ENCODE measurements at regions not wholly inside any gene's neighbourhood (a gene's known extent, or its start where the extent isn't known, plus 50 kb on each side); places are given as distances from the start of the nearest gene placed in this dataset.

DNA sequence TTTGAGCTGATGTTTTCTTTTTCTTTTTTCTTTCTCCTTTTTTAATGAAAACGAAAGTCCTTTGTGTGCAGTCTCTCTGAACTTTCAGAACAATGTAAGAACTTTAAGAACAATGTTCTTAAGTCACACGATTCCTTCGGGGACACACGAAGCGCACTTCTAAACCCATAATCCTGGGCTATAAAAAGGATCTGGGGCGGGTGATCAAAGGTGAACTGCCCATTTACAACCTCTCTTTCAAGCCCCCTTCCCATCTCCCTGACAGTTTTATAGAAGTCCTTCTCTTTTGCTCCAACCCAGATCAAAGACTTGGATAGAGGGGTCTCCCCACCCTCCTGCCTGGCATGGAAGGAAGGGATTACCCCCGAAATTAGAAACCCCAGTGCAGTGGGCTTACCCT lies 126.8 kb downstream of the BDH1 start:
- Histone ChIP-seq H3T11ph (ENCODE audit: low read length) (no peak overlapping the region), H2BK15ac (ENCODE audit: low read depth, low read length) (no peak overlapping the region), H3K4me2 (ENCODE audit: insufficient read depth, insufficient read length, low read length) (no peak overlapping the region), H3K23ac (ENCODE audit: insufficient read length, low read depth, low read length) (no peak overlapping the region), H3K9ac (ENCODE audit: extremely low read depth, insufficient read length, low read length) (no peak overlapping the region), H3K9me3 (ENCODE audit: control insufficient read depth, low read depth, low read length) (no peaks in the 10 kb centered on the region), H4K91ac (ENCODE audit: insufficient read length, low read depth, low read length) (no peak overlapping the region), H2BK5ac (ENCODE audit: insufficient read length, low read length) (no peak overlapping the region), H3K79me2 (ENCODE audit: insufficient read depth, low read length) (no peaks in the 10 kb centered on the region), H3K79me1 (ENCODE audit: insufficient read depth, low read depth, low read length, poor library complexity, severe bottlenecking) (no peaks in the 10 kb centered on the region), H4K8ac (replicated peaks; ENCODE audit: insufficient read length, low read depth, low read length) (no peak overlapping the region), H3K23me2 (ENCODE audit: insufficient read length, low read depth, low read length, poor library complexity, severe bottlenecking) (no peaks in the 10 kb centered on the region), H2AK5ac (ENCODE audit: insufficient read length, low read length) (no peak overlapping the region), H3K4ac (ENCODE audit: low read depth, low read length) (no peak overlapping the region), H3K27me3 (ENCODE audit: insufficient read depth, low read length) (no peaks in the 10 kb centered on the region), H2BK20ac (ENCODE audit: low read depth, low read length, poor library complexity, severe bottlenecking) (no peak overlapping the region), H3K56ac (ENCODE audit: insufficient read length, low read depth, low read length) (no peak overlapping the region), H3K27ac (ENCODE audit: insufficient read length, low read depth, low read length) (no peak overlapping the region), H4K5ac (ENCODE audit: insufficient read length, low read depth, low read length) (no peak overlapping the region), H3K14ac (ENCODE audit: insufficient read depth, low read length) (no peak overlapping the region), H3K4me1 (ENCODE audit: insufficient read depth, low read length) (no peaks in the 10 kb centered on the region), H3K18ac (ENCODE audit: insufficient read length, low read depth, low read length) (no peak overlapping the region), H2BK120ac (ENCODE audit: low read depth, low read length, poor library complexity, severe bottlenecking) (no peak overlapping the region), H2BK12ac (ENCODE audit: insufficient read length, low read depth, low read length) (no peak overlapping the region), H2AFZ (ENCODE audit: low read length) (no peak overlapping the region), H4K20me1 (ENCODE audit: control insufficient read depth, insufficient read depth, insufficient read length) (no peaks in the 10 kb centered on the region)
- Mint-ChIP-seq H3K27me3 (ENCODE audit: low read depth) (peaks cover 16% of the 10 kb centered on the region), H3K4me1 (peaks cover 10 to 13% of the 10 kb centered on the region in 2 experiments), H3K27ac (no peak overlapping the region), H3K36me3 (ENCODE audit: insufficient read depth in 1 of 3, low read depth in 3 of 3) (no peaks in the 10 kb centered on the region), H3K4me3 (no peak overlapping the region), H3K9me3 (no peaks in the 10 kb centered on the region)
- no peak for DNase-seq
- WGBS (ENCODE audit: extremely low coverage, insufficient read length, low lambda C conversion rate) = no CpG with 5 or more reads among the region's 7 CpGs
- TF ChIP-seq, protein P1, sequence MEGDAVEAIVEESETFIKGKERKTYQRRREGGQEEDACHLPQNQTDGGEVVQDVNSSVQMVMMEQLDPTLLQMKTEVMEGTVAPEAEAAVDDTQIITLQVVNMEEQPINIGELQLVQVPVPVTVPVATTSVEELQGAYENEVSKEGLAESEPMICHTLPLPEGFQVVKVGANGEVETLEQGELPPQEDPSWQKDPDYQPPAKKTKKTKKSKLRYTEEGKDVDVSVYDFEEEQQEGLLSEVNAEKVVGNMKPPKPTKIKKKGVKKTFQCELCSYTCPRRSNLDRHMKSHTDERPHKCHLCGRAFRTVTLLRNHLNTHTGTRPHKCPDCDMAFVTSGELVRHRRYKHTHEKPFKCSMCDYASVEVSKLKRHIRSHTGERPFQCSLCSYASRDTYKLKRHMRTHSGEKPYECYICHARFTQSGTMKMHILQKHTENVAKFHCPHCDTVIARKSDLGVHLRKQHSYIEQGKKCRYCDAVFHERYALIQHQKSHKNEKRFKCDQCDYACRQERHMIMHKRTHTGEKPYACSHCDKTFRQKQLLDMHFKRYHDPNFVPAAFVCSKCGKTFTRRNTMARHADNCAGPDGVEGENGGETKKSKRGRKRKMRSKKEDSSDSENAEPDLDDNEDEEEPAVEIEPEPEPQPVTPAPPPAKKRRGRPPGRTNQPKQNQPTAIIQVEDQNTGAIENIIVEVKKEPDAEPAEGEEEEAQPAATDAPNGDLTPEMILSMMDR (conservative IDR thresholded peaks at IDR 0.05) = no peak

Measured in H9 (cell line).